ENCODE measurements at regions not wholly inside any gene's neighbourhood (a gene's known extent, or its start where the extent isn't known, plus 50 kb on each side); places are given as distances from the start of the nearest gene placed in this dataset.
A peak's percentile ranks its signal among the peaks of the same experiment; 100 is the strongest.

- TF ChIP-seq CTCF (conservative IDR thresholded peaks at IDR 0.05) (peak; percentile 91), ZFX (IDR thresholded peaks at IDR 0.05) (no peak)
These were observed 554.6 kb upstream of the NCAM2 start for GRCh38 chr21:20443558-20444155.
